Mucosa of rectum (tissue), 2 donors: ENCODE measurements at regions not wholly inside any gene's neighbourhood (a gene's known extent, or its start where the extent isn't known, plus 50 kb on each side); places are given as distances from the start of the nearest gene placed in this dataset.

Experiments used
- H3K27ac ChIP-seq, 2 donors: one replicate each; pipeline ENCODE4 v1.7.0; 2013; ENCODE audit warnings: inconsistent platforms in 2 of 2, low read depth in 2 of 2, low read length in 2 of 2
- H3K27me3 ChIP-seq, 2 donors: one replicate each; pipeline ENCODE4 v1.7.0; 2013; ENCODE audit warnings: low read length in 2 of 2; ENCODE audit not compliant: control insufficient read depth in 2 of 2, insufficient read depth in 2 of 2
- H3K36me3 ChIP-seq, 2 donors: one replicate each; pipeline ENCODE4 v1.7.0; 2013; ENCODE audit warnings: low read length in 2 of 2; ENCODE audit not compliant: control insufficient read depth in 2 of 2, insufficient read depth in 2 of 2
- H3K4me1 ChIP-seq, 2 donors: one replicate each; pipeline ENCODE4 v1.7.0; 2013; ENCODE audit warnings: low read length in 2 of 2, mild to moderate bottlenecking in 1 of 2; ENCODE audit not compliant: control insufficient read depth in 2 of 2, insufficient read depth in 2 of 2
- H3K4me3 ChIP-seq, 2 donors: one replicate each; pipeline ENCODE4 v1.7.0; 2013; ENCODE audit warnings: low read length in 2 of 2
- H3K9ac ChIP-seq, 2 donors: one replicate each; pipeline ENCODE4 v1.7.0; 2013; ENCODE audit warnings: low read length in 2 of 2, low read depth in 1 of 2, mild to moderate bottlenecking in 1 of 2
- H3K9me3 ChIP-seq, 2 donors: one replicate each; pipeline ENCODE4 v1.7.0; 2013; ENCODE audit warnings: low read length in 2 of 2; ENCODE audit not compliant: control insufficient read depth in 2 of 2
- donor health status: healthy.
- donor health status: Normal muscosa, but diverticular disease.

DNA sequence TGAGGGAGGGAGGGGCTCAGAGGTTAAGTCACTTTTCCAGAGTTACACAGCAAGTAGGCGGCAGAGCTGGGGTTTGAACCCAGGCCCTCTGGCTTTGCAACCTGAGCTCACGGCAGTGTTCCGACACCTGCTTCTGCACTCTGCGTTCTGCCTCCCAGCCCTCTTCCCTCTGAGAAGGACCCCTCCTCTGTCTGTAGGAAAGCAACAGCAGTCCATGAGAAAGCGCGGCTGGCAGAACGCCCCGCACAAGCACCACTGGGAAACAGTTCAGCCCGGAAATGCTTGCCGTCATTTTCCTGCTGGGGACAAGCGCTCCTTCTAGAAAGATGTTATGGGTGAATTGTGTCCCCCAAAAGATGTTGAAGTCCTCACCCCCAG is 241.1 kb downstream of the NPHP4 start:
- Histone ChIP-seq H3K9ac (no peak overlapping the region), H3K9me3 (no peaks in the 10 kb centered on the region), H3K4me1 (no peaks in the 10 kb centered on the region), H3K27ac (no peak overlapping the region), H3K27me3 (peaks cover 0 to 4% of the 10 kb centered on the region in 2 donors), H3K4me3 (no peak overlapping the region), H3K36me3 (no peaks in the 10 kb centered on the region)

- no peaks in the 10 kb centered on the region for H3K9me3 ChIP-seq
- H3K9ac ChIP-seq = no peak overlapping the region
- no peak overlapping the region for H3K27ac ChIP-seq
- H3K4me3 ChIP-seq = no peak overlapping the region
- H3K36me3 ChIP-seq = no peaks in the 10 kb centered on the region
- peaks cover 0 to 4% of the 10 kb centered on the region in 2 donors for H3K27me3 ChIP-seq
- no peaks in the 10 kb centered on the region for H3K4me1 ChIP-seq
These were observed 241.8 kb downstream of the NPHP4 start for GRCh38 chr1:5750186-5751162.

GRCh38 chr1:5748286-5749225 is 243.7 kb downstream of the NPHP4 start:
- no peaks in the 10 kb centered on the region for H3K36me3 ChIP-seq
- peaks cover 0 to 4% of the 10 kb centered on the region in 2 donors for H3K27me3 ChIP-seq
- no peak overlapping the region for H3K9ac ChIP-seq
- no peaks in the 10 kb centered on the region for H3K9me3 ChIP-seq
- H3K27ac ChIP-seq = no peak overlapping the region
- no peaks in the 10 kb centered on the region for H3K4me1 ChIP-seq
- H3K4me3 ChIP-seq = no peak overlapping the region

DNA sequence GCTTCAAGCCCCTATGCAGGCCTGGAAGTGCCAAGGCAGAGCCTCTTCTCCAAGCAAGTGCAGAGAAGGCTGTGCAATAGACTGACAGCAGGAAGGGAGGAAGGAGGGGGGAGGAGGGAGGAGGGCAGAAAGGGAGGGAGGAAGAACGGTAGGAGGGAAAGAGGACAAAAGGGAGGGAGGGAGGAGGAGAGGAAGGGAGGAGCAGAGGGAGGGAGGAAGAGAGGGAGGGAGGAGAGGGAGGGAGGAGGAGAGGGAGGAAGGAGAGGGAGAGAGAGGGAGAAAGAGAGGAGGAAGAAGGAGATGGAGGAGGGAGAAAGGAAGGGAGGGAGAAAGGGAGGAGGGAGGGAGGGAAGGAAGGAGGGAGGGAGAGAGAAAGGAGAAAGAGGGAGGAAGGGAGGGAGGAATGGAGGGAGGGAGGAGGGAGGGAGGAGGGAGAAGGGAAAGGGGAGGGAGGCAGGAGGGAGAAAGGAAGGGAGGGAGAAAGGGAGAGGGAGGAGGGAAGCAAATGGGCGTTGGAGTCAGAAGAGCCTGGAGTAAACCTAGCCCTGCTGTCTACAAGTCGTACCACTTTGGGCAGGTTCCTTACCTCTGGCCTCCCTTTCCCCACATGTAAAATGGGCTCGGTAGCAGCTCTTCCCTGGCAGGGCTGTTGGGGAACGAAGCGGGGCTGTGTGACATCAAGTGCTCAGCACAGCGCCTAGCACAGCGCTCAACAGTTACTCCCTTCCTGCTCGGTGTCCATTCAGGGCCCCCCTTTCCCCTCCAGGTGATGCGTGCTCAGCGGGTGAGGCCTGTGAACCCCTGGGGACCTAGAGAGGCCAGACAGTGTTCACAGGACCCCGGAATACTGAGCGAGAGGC is 244.6 kb downstream of the NPHP4 start:
- Histone ChIP-seq H3K4me1 (no peaks in the 10 kb centered on the region), H3K36me3 (no peaks in the 10 kb centered on the region), H3K4me3 (no peak overlapping the region), H3K9ac (no peak overlapping the region), H3K27me3 (peaks cover 0 to 4% of the 10 kb centered on the region in 2 donors), H3K9me3 (no peaks in the 10 kb centered on the region), H3K27ac (no peak overlapping the region)

- Histone ChIP-seq H3K27ac (no peak overlapping the region), H3K4me1 (no peaks in the 10 kb centered on the region), H3K36me3 (no peaks in the 10 kb centered on the region), H3K27me3 (peaks cover 0 to 4% of the 10 kb centered on the region in 2 donors), H3K9ac (no peak overlapping the region), H3K9me3 (no peaks in the 10 kb centered on the region), H3K4me3 (no peak overlapping the region)
These were observed 245.4 kb downstream of the NPHP4 start for GRCh38 chr1:5746611-5747425.

- Histone ChIP-seq H3K4me1 (no peaks in the 10 kb centered on the region), H3K27me3 (peaks cover 0 to 4% of the 10 kb centered on the region in 2 donors), H3K9ac (no peak overlapping the region), H3K9me3 (no peaks in the 10 kb centered on the region), H3K27ac (no peak overlapping the region), H3K36me3 (no peaks in the 10 kb centered on the region), H3K4me3 (no peak overlapping the region)
These were observed 246.2 kb downstream of the NPHP4 start for GRCh38 chr1:5745800-5746610.

- H3K4me3 ChIP-seq = no peak overlapping the region
- no peaks in the 10 kb centered on the region for H3K9me3 ChIP-seq
- no peak overlapping the region for H3K27ac ChIP-seq
- no peaks in the 10 kb centered on the region for H3K36me3 ChIP-seq
- peaks cover 0 to 4% of the 10 kb centered on the region in 2 donors for H3K27me3 ChIP-seq
- no peak overlapping the region for H3K9ac ChIP-seq
- H3K4me1 ChIP-seq = no peaks in the 10 kb centered on the region
These were observed 247.1 kb downstream of the NPHP4 start for GRCh38 chr1:5744911-5745799.

GRCh38 chr1:5744341-5744740 is 247.9 kb downstream of the NPHP4 start:
- Histone ChIP-seq H3K36me3 (no peaks in the 10 kb centered on the region), H3K9me3 (no peaks in the 10 kb centered on the region), H3K27me3 (peaks cover 0 to 4% of the 10 kb centered on the region in 2 donors), H3K4me3 (no peak overlapping the region), H3K27ac (no peak overlapping the region), H3K9ac (no peak overlapping the region), H3K4me1 (no peaks in the 10 kb centered on the region)
